ENCODE measurements at regions not wholly inside any gene's neighbourhood (a gene's known extent, or its start where the extent isn't known, plus 50 kb on each side); places are given as distances from the start of the nearest gene placed in this dataset.
A peak's percentile ranks its signal among the peaks of the same experiment; 100 is the strongest.

GRCh38 chr5:89981878-89982773 lies 427.4 kb downstream of the CETN3 start:
- CTCF ChIA-PET = no interaction called here

DNA sequence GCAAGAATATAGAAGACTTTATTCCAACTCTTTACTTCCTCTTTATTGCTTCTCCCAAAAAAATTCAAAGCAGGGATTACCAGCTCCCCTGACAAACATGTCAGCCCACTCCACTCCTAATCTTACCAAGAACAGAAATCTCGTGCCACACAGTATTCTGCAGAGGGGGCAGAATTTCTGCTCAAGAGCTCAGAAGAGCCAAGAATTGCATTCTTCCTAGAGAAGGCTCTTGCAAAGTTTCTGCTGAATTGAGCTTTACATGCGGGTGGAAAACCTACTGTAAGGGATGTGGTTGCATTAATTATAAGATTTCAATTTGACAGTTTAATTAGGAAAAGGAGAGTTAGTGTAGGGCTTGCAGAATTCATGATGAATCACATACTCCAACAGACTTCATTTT lies 428.5 kb downstream of the CETN3 start:
- intact Hi-C loops (cut with micrococcal nuclease; ENCODE audit: unreplicated experiment) (no loop called here), in situ Hi-C loops (cut with HindIII; ENCODE audit: low pct_unique_long_range_greater_than_20kb, low sequenced_read_pairs) (no loop called here)
- Histone ChIP-seq H3K36me3 (ENCODE audit: control insufficient read depth, insufficient read depth, low read length) (no peaks in the 10 kb centered on the region), H3K4me3 (ENCODE audit: low read depth in 2 of 2, low read length in 2 of 2) (no peak overlapping the region), H3K27me3 (ENCODE audit: control insufficient read depth, insufficient read depth, low read length) (no peaks in the 10 kb centered on the region), H3K4me1 (ENCODE audit: control insufficient read depth, insufficient read depth, low read length) (no peaks in the 10 kb centered on the region), H3K27ac (ENCODE audit: low read length) (no peak overlapping the region), H3K9me3 (ENCODE audit: control insufficient read depth, insufficient read depth, low read depth, low read length) (peaks cover 2% of the 10 kb centered on the region; the same call in 1 of the 2 replicates)
- POLR2A ChIA-PET = no interaction called here
- TF ChIP-seq TCF7L2 (IDR thresholded peaks at IDR 0.05; ENCODE audit: low read depth, low read length) (no peak), POLR2AphosphoS5 (IDR thresholded peaks at IDR 0.05; ENCODE audit: low read depth, low read length) (no peak)
- DNase-seq (ENCODE audit: low read depth, low spot score) (no peak), ATAC-seq (no peak)
- BruUV-seq (replicated peaks) = no TSS peak
- CTCF ChIA-PET = no interaction called here

More at GRCh38 chr5:89981878-89982773, 427.4 kb downstream of the CETN3 start:
- no TSS peak for BruUV-seq (replicated peaks)
- Histone ChIP-seq H3K27ac (ENCODE audit: low read length) (no peak overlapping the region), H3K27me3 (ENCODE audit: control insufficient read depth, insufficient read depth, low read length) (no peaks in the 10 kb centered on the region), H3K36me3 (ENCODE audit: control insufficient read depth, insufficient read depth, low read length) (no peaks in the 10 kb centered on the region), H3K9me3 (ENCODE audit: control insufficient read depth, insufficient read depth, low read depth, low read length) (peaks cover 2% of the 10 kb centered on the region; the same call in 1 of the 2 replicates), H3K4me3 (ENCODE audit: low read depth in 2 of 2, low read length in 2 of 2) (no peak overlapping the region), H3K4me1 (ENCODE audit: control insufficient read depth, insufficient read depth, low read length) (no peaks in the 10 kb centered on the region)
- TF ChIP-seq, protein P1, sequence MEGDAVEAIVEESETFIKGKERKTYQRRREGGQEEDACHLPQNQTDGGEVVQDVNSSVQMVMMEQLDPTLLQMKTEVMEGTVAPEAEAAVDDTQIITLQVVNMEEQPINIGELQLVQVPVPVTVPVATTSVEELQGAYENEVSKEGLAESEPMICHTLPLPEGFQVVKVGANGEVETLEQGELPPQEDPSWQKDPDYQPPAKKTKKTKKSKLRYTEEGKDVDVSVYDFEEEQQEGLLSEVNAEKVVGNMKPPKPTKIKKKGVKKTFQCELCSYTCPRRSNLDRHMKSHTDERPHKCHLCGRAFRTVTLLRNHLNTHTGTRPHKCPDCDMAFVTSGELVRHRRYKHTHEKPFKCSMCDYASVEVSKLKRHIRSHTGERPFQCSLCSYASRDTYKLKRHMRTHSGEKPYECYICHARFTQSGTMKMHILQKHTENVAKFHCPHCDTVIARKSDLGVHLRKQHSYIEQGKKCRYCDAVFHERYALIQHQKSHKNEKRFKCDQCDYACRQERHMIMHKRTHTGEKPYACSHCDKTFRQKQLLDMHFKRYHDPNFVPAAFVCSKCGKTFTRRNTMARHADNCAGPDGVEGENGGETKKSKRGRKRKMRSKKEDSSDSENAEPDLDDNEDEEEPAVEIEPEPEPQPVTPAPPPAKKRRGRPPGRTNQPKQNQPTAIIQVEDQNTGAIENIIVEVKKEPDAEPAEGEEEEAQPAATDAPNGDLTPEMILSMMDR (IDR thresholded peaks at IDR 0.05) = no peak
- TF ChIP-seq REST (IDR thresholded peaks at IDR 0.05; ENCODE audit: insufficient read depth in 1 of 2, low read depth in 2 of 2, low read length in 1 of 2) = no peak
- no peak for TF ChIP-seq SIN3A (IDR thresholded peaks at IDR 0.05; ENCODE audit: borderline replicate concordance, insufficient read depth, low read depth, low read length)
- TF ChIP-seq TCF7L2 (IDR thresholded peaks at IDR 0.05; ENCODE audit: low read depth, low read length) = no peak
- no peak for TF ChIP-seq POLR2AphosphoS5 (IDR thresholded peaks at IDR 0.05; ENCODE audit: low read depth, low read length)
- intact Hi-C loops (cut with micrococcal nuclease; ENCODE audit: unreplicated experiment) (no loop called here), in situ Hi-C loops (cut with HindIII; ENCODE audit: low pct_unique_long_range_greater_than_20kb, low sequenced_read_pairs) (no loop called here)
- peak; percentile 7 for DNase-seq (ENCODE audit: low read depth, low spot score)
- no peak for ATAC-seq
- POLR2A ChIA-PET = no interaction called here

GRCh38 chr5:89973516-89973915 lies 436.0 kb downstream of the CETN3 start:
- BruUV-seq (replicated peaks) = no TSS peak
- TF ChIP-seq POLR2AphosphoS5 (IDR thresholded peaks at IDR 0.05; ENCODE audit: low read depth, low read length) (no peak), SIN3A (IDR thresholded peaks at IDR 0.05; ENCODE audit: borderline replicate concordance, insufficient read depth, low read depth, low read length) (no peak), TCF7L2 (IDR thresholded peaks at IDR 0.05; ENCODE audit: low read depth, low read length) (no peak), REST (IDR thresholded peaks at IDR 0.05; ENCODE audit: insufficient read depth in 1 of 2, low read depth in 2 of 2, low read length in 1 of 2) (no peak)
- TF ChIP-seq, protein P1 (IDR thresholded peaks at IDR 0.05) = no peak
- DNase-seq (ENCODE audit: low read depth, low spot score) = no peak
- Histone ChIP-seq H3K4me3 (ENCODE audit: low read depth in 2 of 2, low read length in 2 of 2) (no peak overlapping the region), H3K27me3 (ENCODE audit: control insufficient read depth, insufficient read depth, low read length) (no peaks in the 10 kb centered on the region), H3K4me1 (ENCODE audit: control insufficient read depth, insufficient read depth, low read length) (no peaks in the 10 kb centered on the region), H3K9me3 (ENCODE audit: control insufficient read depth, insufficient read depth, low read depth, low read length) (no peaks in the 10 kb centered on the region), H3K27ac (ENCODE audit: low read length) (no peak overlapping the region), H3K36me3 (ENCODE audit: control insufficient read depth, insufficient read depth, low read length) (no peaks in the 10 kb centered on the region)
- ChIA-PET POLR2A (no interaction called here), CTCF (no interaction called here)
- intact Hi-C loops (cut with micrococcal nuclease; ENCODE audit: unreplicated experiment) = no loop called here
- no peak for ATAC-seq
- in situ Hi-C loops (cut with HindIII; ENCODE audit: low pct_unique_long_range_greater_than_20kb, low sequenced_read_pairs) = no loop called here
